ENCODE measurements at regions not wholly inside any gene's neighbourhood (a gene's known extent, or its start where the extent isn't known, plus 50 kb on each side); places are given as distances from the start of the nearest gene placed in this dataset.

DNA sequence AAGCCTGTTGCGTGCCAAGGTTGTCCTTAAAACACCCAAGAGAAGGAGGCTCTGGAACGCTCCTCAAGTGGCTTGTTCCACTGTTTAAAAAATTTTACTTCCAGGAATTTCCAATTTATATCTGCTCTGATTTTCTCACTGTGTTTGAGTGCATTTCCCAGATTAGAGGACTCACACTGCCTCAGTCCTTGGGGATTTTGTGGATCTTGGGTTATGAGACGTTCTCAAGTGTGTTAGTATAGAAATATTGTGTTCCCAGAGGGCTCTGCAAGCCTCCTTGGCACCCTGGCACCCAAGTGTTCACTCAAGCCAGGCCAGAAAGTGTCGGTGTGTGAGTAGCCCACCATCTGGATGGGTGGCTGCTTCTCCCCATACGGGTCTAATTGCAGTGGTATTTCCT lies 192.2 kb downstream of the SNX10 start:
- no peaks in the 10 kb centered on the region for H3K36me3 ChIP-seq
- no peak overlapping the region for H3K4me3 ChIP-seq
- H3K9me3 ChIP-seq: no peaks in the 10 kb centered on the region
- H3K4me1 ChIP-seq: no peaks in the 10 kb centered on the region
- no peak overlapping the region for H3K27ac ChIP-seq
- DNase-seq (ENCODE audit: low spot score): no peak
- no peaks in the 10 kb centered on the region for H3K27me3 ChIP-seq
- TF ChIP-seq CTCF (IDR thresholded peaks at IDR 0.05): no peak

GRCh38 chr7:26485367-26485934 lies 193.8 kb downstream of the SNX10 start:
- TF ChIP-seq CTCF (IDR thresholded peaks at IDR 0.05): no peak
- Histone ChIP-seq H3K36me3 (no peaks in the 10 kb centered on the region), H3K27ac (no peak overlapping the region), H3K9me3 (no peaks in the 10 kb centered on the region), H3K4me1 (no peaks in the 10 kb centered on the region), H3K4me3 (no peak overlapping the region), H3K27me3 (no peaks in the 10 kb centered on the region)
- DNase-seq (ENCODE audit: low spot score): no peak

- DNase-seq (ENCODE audit: low spot score): peak; percentile 42
- no peak for TF ChIP-seq CTCF (IDR thresholded peaks at IDR 0.05)
- no peaks in the 10 kb centered on the region for H3K36me3 ChIP-seq
Observed at GRCh38 chr7:26486153-26486552, 194.5 kb downstream of the SNX10 start.

GRCh38 chr7:26487780-26488515 lies 196.3 kb downstream of the SNX10 start:
- no peaks in the 10 kb centered on the region for H3K9me3 ChIP-seq
- DNase-seq (ENCODE audit: low spot score): peak; percentile 38
- no peaks in the 10 kb centered on the region for H3K36me3 ChIP-seq
- H3K27ac ChIP-seq: no peak overlapping the region
- no peaks in the 10 kb centered on the region for H3K4me1 ChIP-seq
- no peak for TF ChIP-seq CTCF (IDR thresholded peaks at IDR 0.05)
- H3K4me3 ChIP-seq: no peak overlapping the region
- H3K27me3 ChIP-seq: no peaks in the 10 kb centered on the region

More at GRCh38 chr7:26486153-26486552, 194.5 kb downstream of the SNX10 start:
- no peaks in the 10 kb centered on the region for H3K27me3 ChIP-seq
- no peaks in the 10 kb centered on the region for H3K9me3 ChIP-seq
- H3K4me3 ChIP-seq: no peak overlapping the region
- H3K4me1 ChIP-seq: no peaks in the 10 kb centered on the region
- H3K27ac ChIP-seq: no peak overlapping the region

- Histone ChIP-seq H3K4me3 (no peak overlapping the region), H3K4me1 (no peaks in the 10 kb centered on the region), H3K9me3 (no peaks in the 10 kb centered on the region), H3K27ac (no peak overlapping the region), H3K36me3 (no peaks in the 10 kb centered on the region), H3K27me3 (no peaks in the 10 kb centered on the region)
- no peak for TF ChIP-seq CTCF (IDR thresholded peaks at IDR 0.05)
- no peak for DNase-seq (ENCODE audit: low spot score)
Observed at GRCh38 chr7:26489391-26489790, 197.7 kb downstream of the SNX10 start.

All from right atrium auricular region (tissue), 2 donors.